Dermis blood vessel endothelial cell (primary cell): ENCODE measurements at regions not wholly inside any gene's neighbourhood (a gene's known extent, or its start where the extent isn't known, plus 50 kb on each side); places are given as distances from the start of the nearest gene placed in this dataset.

Experiments
- DNase-seq: peaks from one replicate; pipeline ENCODE4 v3.0.0; 2010

- DNase-seq: no peak
Measured at GRCh38 chr6:87847135-87847829, 145.2 kb upstream of the AKIRIN2 start.

GRCh38 chr6:87846434-87846833 is 144.4 kb upstream of the AKIRIN2 start:
- no peak for DNase-seq

GRCh38 chr6:87840324-87840723 is 138.3 kb upstream of the AKIRIN2 start:
- DNase-seq: no peak

DNA sequence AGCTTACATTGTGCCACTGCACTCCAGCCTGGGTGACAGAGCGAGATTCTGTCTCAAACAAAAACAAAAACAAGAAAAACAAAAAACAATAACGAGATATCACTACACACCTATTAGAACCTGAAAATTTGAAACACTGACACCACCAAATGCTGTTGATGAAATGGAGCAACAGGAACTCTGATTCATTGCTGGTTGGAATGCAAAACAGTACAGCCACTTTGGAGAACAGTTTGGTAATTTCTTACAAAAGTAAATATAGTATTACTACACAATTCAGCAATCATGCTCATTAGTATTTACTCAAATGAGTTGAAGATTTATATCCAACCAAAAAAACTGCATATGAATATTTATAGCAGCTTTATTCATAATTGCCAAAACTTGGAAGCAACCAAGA is 135.8 kb upstream of the AKIRIN2 start:
- DNase-seq: no peak

DNA sequence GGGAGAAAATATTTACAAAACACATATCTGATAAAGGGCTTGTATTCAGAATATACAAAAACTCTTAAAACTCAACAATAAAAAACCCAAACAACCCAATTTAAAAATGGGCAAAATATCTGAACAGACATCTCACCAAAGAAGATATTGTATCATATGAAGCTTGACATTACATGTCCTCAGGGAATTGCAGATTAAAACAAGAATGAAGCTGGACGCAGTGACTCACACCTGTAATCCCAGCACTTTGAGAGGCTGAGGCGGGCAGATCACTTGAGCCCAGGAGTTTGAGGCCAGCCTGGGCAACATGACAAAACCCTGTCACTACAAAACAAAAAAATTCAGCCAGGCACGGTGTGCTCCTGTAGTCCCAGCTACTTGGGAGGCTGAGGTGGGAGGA is 135.4 kb upstream of the AKIRIN2 start:
- DNase-seq: no peak

GRCh38 chr6:87832025-87832825 is 130.2 kb upstream of the AKIRIN2 start:
- DNase-seq: peak; percentile 55

- DNase-seq: no peak
Measured at GRCh38 chr6:87830907-87831306, 128.9 kb upstream of the AKIRIN2 start.

GRCh38 chr6:87829622-87830121 is 127.6 kb upstream of the AKIRIN2 start:
- DNase-seq: no peak

- no peak for DNase-seq
Measured at GRCh38 chr6:87828044-87828443, 126.0 kb upstream of the AKIRIN2 start.

DNA sequence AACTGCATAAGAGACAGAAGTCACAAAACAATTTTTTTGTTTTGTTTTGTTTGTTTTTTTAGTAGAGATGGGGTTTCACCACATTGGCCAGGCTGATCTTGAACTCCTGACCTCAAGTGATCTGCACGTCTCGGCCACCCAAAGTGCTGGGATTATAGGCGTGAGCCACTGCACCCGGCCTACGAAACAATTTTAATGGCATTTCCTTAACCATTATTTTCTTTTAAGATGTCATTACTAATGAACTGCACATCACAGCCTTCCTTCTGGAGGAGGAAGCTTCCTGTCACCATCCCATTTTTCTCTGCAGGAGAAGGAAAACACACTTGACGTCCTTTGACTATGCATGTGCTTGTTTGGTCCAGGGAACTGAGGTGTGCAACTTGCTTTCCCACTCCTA is 125.3 kb upstream of the AKIRIN2 start:
- DNase-seq: no peak

- no peak for DNase-seq
Measured at GRCh38 chr6:87826424-87826823, 124.4 kb upstream of the AKIRIN2 start.

GRCh38 chr6:87825821-87826221 is 123.8 kb upstream of the AKIRIN2 start:
- peak; percentile 26 for DNase-seq

GRCh38 chr6:87824958-87825491 is 123.0 kb upstream of the AKIRIN2 start:
- no peak for DNase-seq

DNA sequence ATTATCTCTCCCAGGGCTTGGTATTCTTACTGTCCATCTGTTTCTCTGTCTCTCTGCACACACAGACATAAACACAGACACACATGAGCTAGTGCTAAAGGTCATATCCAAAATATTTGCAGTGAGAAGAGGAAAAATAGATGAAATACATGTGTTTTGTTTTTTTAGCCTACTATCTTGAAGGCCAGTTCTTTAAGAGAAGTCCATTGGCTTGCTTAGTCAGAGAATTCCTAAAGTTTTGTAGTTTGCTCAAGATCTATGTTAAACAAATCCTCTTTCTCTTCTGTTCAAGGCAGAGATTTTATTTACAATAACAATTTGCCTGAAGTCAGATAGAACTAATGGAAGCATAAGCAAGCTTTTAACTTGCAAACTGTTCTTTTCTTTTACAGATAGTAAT is 120.0 kb upstream of the AKIRIN2 start:
- DNase-seq: no peak

DNA sequence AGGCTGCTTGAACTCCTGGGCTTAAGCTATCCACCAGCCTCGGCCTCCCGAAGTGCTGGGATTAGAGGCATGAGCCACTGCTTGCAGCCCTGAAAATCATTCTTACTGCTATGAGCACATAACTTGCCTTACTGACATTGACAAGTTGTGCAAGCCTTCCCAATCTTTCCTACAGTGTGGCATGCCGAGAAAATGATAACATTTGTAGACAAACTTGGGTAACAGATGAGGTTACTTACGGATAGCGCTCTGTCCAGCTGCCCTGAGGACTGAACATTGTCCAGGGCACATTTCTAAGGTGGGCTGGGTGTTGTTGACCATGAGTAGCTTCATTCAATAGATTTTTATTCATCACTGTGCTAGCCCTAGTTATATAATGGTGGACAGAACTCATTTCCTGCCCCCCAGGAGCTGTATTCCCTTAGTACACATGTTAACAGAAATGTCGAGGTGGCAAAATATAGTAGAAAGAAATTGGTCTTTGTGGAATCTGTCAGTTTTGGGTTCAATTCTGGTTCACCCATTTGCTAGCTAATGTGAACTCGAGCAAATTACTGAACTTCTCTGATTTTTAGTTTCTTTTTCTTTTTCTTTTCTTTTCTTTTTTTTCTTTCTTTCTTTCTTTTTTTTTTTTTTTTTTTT is 118.4 kb upstream of the AKIRIN2 start:
- no peak for DNase-seq

- DNase-seq: no peak
Measured at GRCh38 chr6:87817183-87817582, 115.2 kb upstream of the AKIRIN2 start.

DNA sequence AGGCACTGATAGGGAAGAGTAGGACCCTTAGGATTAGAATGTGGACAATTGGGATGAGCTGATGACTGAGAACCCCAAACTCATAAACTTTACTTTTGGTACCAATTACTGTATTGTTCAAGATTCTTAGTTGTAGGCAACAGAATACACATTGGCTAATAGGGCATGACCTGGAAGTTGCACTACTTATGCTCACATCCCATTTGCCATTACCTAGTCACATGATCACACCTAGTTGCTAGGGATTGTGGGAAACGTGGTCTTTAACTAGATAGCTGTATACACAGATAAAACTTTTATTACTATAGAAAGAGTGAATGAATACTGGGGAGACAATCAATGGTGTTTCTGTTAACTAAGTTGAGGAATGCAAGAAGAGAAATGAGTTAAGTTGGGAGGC is 113.4 kb upstream of the AKIRIN2 start:
- no peak for DNase-seq

- DNase-seq: no peak
Measured at GRCh38 chr6:87808005-87808757, 106.1 kb upstream of the AKIRIN2 start.

DNA sequence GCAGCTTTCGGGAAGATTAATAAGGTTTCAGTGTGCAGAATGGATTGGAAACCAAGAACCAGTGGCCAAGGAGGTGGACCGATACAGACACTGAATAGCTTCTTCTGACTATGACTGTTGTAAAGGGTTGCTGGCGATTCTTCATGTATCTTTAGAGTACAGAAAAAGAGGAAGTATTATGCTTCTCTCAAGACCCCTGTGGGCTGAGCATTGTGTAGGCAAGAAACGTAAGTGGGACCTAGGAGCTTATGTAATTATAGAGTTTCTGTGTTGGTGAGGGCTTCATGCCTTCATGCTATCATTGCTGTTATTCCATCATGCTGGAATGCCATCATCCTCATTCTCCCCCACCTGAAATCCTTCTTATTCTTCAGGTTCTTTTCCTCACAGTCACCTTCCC is 105.4 kb upstream of the AKIRIN2 start:
- no peak for DNase-seq

DNA sequence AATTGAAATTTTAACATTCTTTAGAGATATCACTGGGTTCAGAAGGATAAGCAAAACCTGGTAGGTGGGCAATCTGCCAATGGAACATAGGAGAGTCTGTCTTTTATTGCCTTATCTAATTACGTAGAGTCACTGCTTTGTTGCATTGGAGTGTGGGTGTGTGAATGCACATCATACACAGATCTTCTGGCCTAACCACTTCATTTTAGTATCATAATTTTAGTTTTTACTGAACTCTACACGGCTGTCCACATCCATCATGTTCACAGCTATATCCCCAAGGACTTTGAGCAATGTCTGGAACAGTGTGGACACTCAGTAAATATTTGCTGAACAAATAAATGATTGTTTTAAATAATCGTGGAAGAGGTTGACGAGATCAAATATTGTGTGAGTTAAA is 104.6 kb upstream of the AKIRIN2 start:
- no peak for DNase-seq

DNA sequence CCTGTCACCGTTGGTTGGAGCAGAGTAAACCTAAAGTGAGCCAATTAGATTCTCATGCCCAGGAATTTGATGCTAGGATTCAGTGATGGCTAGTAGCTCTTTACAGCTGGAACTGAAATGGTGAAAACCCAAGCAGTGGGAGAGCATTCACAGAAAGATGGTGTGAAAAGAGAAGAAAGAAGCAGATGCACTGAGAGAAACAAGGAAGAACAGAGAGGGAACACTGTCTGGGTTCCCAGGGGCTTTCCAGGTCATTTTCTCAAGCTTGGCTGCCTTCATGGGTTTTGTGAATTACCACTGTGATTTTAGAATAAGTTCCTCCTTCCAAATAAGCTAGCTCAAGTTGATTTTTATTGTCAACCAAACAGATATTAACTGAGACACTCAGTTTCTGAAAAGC is 104.1 kb upstream of the AKIRIN2 start:
- no peak for DNase-seq

GRCh38 chr6:87803791-87804190 is 101.8 kb upstream of the AKIRIN2 start:
- no peak for DNase-seq

GRCh38 chr6:87799651-87800050 is 97.6 kb upstream of the AKIRIN2 start:
- no peak for DNase-seq
